DOHH2 (cell line): ENCODE measurements at regions not wholly inside any gene's neighbourhood (a gene's known extent, or its start where the extent isn't known, plus 50 kb on each side); places are given as distances from the start of the nearest gene placed in this dataset.

Experiments used
- EZH2phosphoT487 ChIP-seq: fragments of 200-600 bp; sonication (generic); IDR thresholded peaks from 2 replicates; pipeline ENCODE4 v1.6.1; 2017; ENCODE audit warnings: borderline replicate concordance, mild to moderate bottlenecking, antibody characterized with exemption, low read length, moderate library complexity, mixed read lengths
- TF ChIP-seq, protein P1 (sequence below): fragments of 200-600 bp; sonication (generic); IDR thresholded peaks from one replicate; pipeline ENCODE4 v1.5.1; 2014; ENCODE audit warnings: antibody characterized with exemption, mild to moderate bottlenecking, low read depth, low read length; ENCODE audit not compliant: poor library complexity, severe bottlenecking

GRCh38 chrX:43580621-43581020 is 75.5 kb upstream of the MAOA start:
- TF ChIP-seq, protein P1, sequence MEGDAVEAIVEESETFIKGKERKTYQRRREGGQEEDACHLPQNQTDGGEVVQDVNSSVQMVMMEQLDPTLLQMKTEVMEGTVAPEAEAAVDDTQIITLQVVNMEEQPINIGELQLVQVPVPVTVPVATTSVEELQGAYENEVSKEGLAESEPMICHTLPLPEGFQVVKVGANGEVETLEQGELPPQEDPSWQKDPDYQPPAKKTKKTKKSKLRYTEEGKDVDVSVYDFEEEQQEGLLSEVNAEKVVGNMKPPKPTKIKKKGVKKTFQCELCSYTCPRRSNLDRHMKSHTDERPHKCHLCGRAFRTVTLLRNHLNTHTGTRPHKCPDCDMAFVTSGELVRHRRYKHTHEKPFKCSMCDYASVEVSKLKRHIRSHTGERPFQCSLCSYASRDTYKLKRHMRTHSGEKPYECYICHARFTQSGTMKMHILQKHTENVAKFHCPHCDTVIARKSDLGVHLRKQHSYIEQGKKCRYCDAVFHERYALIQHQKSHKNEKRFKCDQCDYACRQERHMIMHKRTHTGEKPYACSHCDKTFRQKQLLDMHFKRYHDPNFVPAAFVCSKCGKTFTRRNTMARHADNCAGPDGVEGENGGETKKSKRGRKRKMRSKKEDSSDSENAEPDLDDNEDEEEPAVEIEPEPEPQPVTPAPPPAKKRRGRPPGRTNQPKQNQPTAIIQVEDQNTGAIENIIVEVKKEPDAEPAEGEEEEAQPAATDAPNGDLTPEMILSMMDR = no peak
- TF ChIP-seq EZH2phosphoT487 = no peak
